Stimulated activated CD8-positive, alpha-beta memory T cell treated with anti-CD3 and anti-CD28 coated beads, Interleukin-7, amount 100 ng/mL, for 4 hours (primary cell): ENCODE measurements at regions not wholly inside any gene's neighbourhood (a gene's known extent, or its start where the extent isn't known, plus 50 kb on each side); places are given as distances from the start of the nearest gene placed in this dataset.
"Not testable (repeated sequence)": the region's sequence is repeated elsewhere in the genome, so short reads cannot be mapped to it uniquely, and the experiment has no call there.

Experiments
- DNase-seq, 2 donors: peaks; one replicate each; pipeline ENCODE4 v3.0.0-alpha.2; 2020; ENCODE audit warnings: low read depth in 2 of 2

GRCh38 chr6:144681334-144681733 is 396.2 kb downstream of the UTRN start:
- no peak for DNase-seq

- DNase-seq = no peak
These were observed 398.3 kb downstream of the UTRN start for GRCh38 chr6:144683216-144684070.

DNA sequence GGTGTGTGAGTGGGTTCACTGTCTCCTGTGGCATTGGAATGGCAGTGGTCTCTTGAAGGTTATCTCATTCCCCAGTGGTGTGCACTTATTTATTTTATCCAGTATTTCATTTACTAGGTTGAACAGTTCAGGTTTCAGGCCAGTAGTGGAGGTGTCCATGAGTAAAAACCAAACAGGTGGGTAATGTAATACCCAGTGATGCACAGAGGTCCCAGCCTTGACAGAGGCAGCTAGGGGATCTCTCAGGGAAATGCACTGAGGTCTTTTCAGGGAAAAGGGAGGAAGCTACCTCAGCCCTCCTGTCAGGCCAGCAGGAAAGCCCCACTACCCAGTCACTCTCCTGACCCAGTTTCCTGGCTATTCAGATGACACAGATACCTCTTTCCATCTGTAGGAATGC is 403.6 kb downstream of the UTRN start:
- DNase-seq = no peak

DNA sequence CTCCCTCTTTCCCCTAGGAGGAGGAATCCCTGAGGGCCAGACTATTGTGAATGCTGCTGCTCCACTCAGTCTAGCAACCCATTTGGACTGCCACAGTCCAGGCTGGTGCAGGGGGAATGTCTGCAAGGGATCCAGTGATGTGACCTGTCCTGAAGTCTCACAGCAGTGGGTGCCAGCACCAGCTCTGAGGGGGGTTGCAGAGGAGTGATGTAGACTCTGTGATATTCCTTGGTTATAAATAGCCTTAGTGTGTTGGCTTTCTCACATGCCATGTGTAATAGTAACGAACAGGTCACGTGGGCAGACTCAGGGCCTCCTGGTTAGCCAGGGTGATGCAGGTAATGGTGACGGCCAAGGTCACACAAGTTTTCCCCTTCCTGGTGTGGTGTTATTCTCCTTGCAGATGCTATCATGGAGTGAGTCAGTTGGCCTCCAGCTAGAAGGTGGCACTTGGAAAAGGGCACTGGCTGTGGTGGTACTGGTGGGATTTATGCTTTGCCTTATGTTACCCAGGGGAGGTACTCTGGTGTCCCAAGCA is 404.4 kb downstream of the UTRN start:
- DNase-seq = no peak

DNA sequence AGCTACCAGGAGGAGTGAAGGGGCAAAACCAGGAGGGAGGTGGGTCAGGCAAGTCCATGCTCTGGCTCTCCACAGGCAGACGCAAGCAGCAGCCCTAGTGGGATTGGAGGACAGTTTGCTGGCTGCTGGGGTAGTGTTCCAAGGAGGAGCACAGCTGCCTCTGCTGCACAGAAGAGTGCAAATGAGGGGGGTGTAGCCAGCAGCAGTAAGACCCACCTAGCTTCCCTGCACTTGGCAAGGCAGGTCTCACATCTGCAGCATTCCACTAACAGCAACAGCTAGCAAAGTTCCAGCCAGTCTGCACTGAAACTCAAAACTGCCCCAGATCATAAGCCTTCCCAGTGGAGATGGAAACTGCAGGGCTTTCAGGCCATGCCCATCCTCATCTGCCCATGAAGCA is 405.0 kb downstream of the UTRN start:
- DNase-seq = no peak

DNA sequence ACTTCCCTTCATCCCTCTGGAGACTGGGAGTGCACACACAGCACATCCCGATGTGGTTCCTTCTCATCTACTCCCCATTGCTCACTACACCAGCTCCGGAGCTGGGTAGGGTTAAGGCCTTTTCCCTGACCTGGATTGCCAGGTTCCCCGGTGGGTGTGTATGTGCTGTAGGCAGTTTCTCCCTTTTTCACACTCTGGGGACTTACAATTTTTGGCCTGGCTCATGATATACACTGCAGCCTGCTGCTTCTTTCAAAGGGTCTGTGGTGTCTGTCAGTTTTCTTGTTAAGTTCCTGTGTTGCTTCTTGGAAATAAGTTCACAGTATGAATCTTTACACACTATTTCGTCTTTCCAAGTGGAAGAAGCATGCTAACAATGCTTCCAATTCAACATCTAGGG is 405.5 kb downstream of the UTRN start:
- no peak for DNase-seq

DNA sequence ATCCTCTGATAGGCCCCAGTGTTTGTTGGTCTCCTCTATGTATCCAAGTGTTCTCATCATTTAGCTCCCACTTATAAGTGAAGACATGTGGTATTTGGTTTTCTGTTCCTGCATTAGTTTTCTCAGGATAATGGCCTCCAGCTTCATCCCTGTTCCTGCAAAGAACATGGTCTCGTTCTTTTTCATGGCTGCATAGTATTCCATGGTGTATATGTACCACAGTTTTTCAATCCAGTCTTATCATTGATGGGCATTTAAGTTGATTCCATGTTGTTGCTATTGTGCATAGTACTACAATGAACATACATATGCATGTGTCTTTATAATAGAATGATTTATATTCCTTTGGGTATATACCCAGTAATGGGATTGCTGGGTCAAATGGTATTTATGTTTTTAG is 406.9 kb downstream of the UTRN start:
- not testable (repeated sequence) for DNase-seq

DNA sequence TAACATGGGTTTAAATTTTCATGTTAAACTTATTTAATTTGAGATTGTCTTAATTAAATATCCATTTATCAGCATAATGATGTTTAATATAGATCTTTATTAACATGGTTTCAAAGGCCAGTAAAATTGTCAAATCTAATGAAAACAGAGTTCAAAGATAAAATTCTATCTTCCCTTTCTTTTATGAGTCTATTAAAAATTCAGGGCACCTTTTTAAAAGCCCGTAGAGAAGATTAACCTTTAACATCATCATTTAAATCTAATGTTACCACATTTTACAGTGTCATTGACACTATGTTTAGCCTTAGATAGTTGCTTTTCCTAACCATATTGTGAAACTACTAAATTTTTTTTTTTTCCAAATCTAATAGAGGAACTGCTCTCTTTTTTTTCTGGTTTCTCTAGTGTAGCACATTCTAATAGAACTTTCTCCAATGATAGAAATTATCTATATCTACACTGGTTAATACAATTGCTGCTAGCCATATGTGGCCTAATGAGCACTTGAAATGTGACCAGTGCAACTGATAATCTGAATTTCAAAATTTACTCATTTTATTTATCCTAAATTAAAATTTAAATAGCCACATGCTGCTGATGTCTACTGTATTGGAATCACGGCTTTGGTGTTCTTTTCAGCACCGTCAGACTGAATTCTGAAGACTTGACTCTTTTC is 410.9 kb downstream of the UTRN start:
- no peak for DNase-seq

DNA sequence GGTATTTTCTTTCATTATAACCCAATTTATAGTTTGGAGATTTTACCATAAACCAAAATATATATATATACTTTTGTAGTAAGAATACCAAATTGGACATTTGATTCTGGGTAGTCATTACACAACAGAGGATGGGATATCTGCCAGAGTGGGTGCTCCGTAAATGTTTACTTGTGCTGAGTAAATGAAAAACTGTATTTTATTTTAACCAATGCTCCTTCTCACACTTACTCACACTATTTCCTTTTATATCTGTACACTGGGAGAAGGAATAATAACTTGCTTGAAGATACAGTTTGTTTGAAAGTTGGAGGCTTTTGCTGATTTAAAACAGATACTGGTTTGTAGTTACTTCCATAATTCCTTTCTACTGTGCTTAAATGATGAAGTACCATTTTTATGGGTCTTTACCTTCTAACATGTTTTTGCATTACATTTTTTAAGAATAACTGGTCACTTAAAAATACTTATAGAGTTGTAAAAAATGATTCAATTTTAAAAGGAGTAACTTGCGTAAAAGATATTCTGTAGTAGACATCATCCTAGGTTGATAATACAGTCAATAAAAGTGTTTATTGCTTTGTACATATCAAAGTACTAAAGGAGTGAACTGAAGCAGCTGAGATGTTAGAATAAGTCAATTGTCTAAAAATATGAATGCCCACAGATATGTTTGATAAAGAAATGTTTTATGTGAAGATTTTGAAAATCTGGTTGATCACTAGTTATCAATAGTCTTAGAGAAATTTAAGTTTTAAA is 411.7 kb downstream of the UTRN start:
- no peak for DNase-seq

GRCh38 chr6:144697369-144697760 is 412.2 kb downstream of the UTRN start:
- no peak for DNase-seq

DNA sequence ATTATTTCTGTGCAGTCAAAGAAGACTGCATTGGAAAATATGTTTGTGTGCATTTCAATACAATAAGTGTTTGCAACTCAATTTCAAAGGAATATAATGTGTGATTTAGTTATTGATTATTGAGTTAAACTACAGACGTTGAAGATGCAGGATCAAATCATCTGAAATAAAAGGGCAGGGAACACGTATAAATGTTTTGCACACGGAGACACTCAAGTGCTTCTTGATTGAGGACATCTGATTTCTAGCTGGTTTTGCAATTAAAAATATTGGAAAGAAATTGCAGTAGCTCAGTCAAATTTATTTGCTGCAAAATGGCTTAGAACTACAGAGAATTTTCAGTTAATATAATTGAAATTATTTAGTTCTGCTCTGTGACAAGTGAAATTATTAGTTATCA is 412.7 kb downstream of the UTRN start:
- DNase-seq = no peak

GRCh38 chr6:144702781-144703180 is 417.6 kb downstream of the UTRN start:
- DNase-seq = no peak

GRCh38 chr6:144710207-144710606 is 425.1 kb downstream of the UTRN start:
- no peak for DNase-seq

DNA sequence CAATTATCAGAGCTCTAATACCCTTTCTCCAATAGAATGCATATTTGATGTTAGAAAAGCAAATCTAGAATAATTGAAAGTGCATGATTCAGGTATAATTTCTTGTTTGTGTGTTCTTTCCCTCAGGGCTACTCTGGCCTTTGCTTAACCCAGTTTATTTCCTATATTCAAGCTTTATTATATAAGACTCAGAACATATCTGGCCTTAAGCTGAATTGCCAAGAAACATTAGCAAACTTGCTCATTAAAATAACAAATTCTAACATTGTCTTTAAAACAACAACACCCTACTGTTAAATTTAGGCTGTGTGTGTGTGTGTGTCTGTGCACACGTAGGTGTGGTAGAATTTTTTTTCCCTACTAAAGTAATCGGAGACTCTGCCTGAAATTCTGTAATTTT is 426.5 kb downstream of the UTRN start:
- no peak for DNase-seq

DNA sequence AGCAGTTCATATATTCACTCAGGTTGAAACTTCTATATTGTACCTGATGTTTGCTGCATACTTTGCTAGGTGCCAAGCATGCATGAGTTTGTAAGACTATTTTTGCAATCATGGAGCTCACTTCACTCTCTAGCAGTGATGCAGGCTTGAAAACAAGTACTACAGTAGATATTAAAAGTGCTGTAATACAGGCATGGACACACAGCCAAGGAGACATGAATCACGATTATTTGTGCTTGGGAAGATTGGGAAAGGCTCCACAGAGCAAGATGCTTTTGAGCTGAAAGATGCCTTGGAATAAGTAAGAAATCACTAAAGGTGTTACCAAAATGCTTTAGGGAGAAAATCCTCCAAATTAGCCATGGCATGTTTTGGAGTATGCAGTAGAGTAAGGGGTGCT is 427.4 kb downstream of the UTRN start:
- DNase-seq = no peak

DNA sequence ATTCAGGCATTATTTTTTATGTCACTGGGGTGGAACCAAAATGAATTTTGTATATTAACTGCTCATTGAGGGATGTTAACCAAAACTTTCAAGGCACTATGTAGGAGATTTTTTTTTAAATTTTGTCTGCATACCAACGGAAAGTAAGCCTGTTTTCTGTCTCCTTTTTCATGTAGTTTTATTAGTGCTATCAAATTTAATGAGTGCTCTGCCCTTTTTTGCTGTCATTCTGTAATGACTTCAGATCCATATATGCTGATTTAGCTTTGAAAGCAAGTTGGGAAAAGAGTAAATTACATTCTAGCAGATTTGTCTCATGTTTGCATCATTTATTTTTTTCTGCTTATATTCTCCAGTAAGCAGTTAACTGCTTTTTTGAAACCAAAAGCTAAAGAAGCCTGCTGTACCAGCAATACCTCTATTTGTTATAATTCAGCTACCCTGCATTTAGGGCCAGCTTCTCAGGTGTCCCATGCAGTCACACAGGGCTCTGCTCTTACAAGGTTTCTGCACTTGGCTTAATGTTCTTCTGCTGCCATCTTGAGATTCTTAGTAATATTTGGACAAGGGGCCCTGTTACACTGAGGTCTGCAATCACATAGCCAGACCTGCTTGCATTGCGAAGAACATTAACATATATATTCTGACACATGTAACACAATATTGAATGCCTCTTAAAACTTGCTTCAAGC is 429.0 kb downstream of the UTRN start:
- no peak for DNase-seq

DNA sequence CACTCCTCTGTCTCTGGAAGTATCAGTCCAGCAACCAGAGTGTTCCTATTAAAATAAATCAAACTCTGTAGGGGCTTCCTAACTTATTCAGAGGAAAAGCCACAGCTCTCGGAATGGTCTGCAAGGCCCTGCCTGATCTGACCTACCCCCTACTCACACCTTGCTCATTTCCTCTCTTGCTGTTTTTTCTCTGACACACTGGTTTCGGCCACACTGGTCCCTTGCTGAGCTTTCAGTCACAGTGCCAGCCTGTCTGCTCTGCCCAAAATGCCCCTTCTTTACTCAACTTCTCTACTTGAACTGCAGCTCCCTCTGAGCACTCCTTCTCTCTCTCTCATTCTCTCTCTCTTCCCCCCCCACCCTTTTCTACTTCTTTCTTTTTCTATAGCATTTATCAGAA is 430.2 kb downstream of the UTRN start:
- no peak for DNase-seq

DNA sequence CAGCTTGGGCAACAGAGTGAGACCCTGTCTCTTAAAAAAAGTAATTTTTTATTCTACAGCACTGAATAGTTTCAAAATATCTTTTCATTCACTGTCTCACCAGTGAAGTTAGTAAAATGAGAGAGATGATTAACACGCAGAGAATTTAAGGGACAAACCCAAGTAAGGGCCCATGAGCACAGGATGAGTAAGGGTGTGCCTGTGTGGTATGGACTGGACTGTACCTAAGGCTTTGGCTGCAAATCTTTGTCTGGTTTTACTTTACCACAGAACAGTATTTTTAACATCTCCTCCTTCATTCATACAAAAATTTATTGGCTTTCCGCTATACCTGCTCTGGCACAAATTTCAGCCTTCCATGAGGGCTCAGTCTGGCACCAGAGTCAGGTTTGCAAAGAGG is 433.3 kb downstream of the UTRN start:
- no peak for DNase-seq

- DNase-seq = no peak
These were observed 436.1 kb downstream of the UTRN start for GRCh38 chr6:144721232-144721631.

DNA sequence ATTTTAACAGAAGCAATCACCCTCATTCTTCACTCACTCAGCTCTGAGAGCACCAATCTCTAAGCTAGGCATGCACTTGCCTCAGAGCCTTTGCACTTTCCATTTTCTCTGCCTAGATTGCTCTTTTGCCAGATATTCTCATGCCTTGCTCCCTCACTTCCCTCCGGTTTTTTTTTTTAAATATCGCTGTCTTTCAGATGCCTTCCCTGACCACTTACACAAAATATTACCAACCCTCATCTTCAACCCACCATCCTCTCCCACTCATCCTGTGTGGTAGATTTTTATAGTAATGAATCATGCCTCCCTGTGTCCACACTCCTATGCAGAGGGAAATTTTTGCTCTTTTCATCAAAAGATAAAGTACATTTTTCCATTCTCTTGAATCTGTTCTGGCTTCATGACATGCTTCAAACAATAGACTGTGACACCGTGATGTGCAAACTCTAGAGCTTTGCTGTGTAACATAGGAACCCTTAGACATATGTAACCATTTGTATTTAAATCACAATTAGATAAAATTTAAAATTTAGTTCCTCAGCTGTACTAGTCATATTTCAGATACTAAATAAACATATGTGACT is 437.1 kb downstream of the UTRN start:
- DNase-seq = no peak

DNA sequence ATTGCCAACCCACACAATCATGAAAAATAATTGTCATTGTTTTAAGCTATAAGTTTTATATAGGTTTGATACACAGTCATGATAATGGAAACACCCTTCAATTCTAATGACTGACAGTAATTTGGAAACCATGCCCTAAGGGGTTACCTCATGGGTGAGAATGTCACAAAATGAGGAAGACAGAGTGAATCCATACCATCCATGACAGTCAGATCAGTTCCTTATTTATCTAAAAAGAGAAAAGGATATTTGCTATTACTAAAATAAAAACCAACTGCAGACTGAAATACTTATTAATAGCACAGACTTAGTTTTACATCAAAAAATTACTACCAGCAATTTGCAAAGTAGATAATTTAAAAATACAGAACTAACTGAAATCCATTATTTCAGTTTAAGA is 437.8 kb downstream of the UTRN start:
- no peak for DNase-seq
